ENCODE measurements at regions not wholly inside any gene's neighbourhood (a gene's known extent, or its start where the extent isn't known, plus 50 kb on each side); places are given as distances from the start of the nearest gene placed in this dataset.

DNA sequence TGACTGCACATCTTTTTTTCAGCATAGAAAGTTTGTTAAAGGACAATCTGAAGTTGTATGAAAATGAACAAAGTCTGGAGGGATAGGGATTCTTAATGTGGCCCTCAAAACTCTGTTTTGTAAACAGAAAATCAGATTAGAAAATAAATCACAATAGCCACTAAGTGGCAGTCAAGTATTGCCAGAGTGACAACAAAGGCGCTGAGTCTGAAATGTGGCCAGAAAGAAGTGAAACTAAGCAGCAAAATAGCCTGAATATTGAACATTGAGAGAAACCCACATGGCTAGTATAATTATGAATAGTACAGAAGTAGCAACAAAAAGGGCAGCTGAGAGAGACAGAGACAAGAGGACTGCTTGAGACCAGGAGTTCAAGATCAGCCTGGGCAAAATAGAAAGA is 81.1 kb upstream of the CT45A1 start:
- TF ChIP-seq POLR2A (IDR thresholded peaks at IDR 0.05; ENCODE audit: low read depth, low read length) (no peak), POLR2AphosphoS5 (IDR thresholded peaks at IDR 0.05; ENCODE audit: low read depth, low read length) (no peak), TAF1 (IDR thresholded peaks at IDR 0.05; ENCODE audit: low read depth, low read length) (no peak), SPI1 (IDR thresholded peaks at IDR 0.05; ENCODE audit: low read depth, low read length) (peak; percentile 40), POU2F2 (IDR thresholded peaks at IDR 0.05; ENCODE audit: low read depth, low read length) (no peak), PAX5 (IDR thresholded peaks at IDR 0.05; ENCODE audit: insufficient read depth, low read length, severe bottlenecking) (no peak)
